ENCODE measurements at regions not wholly inside any gene's neighbourhood (a gene's known extent, or its start where the extent isn't known, plus 50 kb on each side); places are given as distances from the start of the nearest gene placed in this dataset.

GRCh38 chr10:47233631-47234030, 66.4 kb upstream of the GDF10 start:
- H4K20me1 ChIP-seq (ENCODE audit: insufficient read depth) = no peaks in the 10 kb centered on the region
- H2AFZ ChIP-seq (ENCODE audit: low read depth, low read length) = no peak overlapping the region
- H3K36me3 ChIP-seq (ENCODE audit: insufficient read depth, low read length) = no peaks in the 10 kb centered on the region
- no peaks in the 10 kb centered on the region for H3K9me3 ChIP-seq (ENCODE audit: low read length)
- no peaks in the 10 kb centered on the region for H3F3A ChIP-seq (ENCODE audit: insufficient read depth, low read length, poor library complexity, severe bottlenecking)
- TF ChIP-seq POLR2AphosphoS5 (IDR thresholded peaks at IDR 0.05) (no peak), TAF1 (IDR thresholded peaks at IDR 0.05; ENCODE audit: low read depth) (no peak), EZH2 (IDR thresholded peaks at IDR 0.05; ENCODE audit: borderline replicate concordance, insufficient read depth, low read length, poor library complexity, severe bottlenecking) (no peak), EP300 (conservative IDR thresholded peaks at IDR 0.05; ENCODE audit: poor library complexity, severe bottlenecking) (no peak), RAD21 (conservative IDR thresholded peaks at IDR 0.05) (no peak), CTCF (IDR thresholded peaks at IDR 0.05; ENCODE audit: poor library complexity, severe bottlenecking) (no peak)
- TF ChIP-seq, protein P1, sequence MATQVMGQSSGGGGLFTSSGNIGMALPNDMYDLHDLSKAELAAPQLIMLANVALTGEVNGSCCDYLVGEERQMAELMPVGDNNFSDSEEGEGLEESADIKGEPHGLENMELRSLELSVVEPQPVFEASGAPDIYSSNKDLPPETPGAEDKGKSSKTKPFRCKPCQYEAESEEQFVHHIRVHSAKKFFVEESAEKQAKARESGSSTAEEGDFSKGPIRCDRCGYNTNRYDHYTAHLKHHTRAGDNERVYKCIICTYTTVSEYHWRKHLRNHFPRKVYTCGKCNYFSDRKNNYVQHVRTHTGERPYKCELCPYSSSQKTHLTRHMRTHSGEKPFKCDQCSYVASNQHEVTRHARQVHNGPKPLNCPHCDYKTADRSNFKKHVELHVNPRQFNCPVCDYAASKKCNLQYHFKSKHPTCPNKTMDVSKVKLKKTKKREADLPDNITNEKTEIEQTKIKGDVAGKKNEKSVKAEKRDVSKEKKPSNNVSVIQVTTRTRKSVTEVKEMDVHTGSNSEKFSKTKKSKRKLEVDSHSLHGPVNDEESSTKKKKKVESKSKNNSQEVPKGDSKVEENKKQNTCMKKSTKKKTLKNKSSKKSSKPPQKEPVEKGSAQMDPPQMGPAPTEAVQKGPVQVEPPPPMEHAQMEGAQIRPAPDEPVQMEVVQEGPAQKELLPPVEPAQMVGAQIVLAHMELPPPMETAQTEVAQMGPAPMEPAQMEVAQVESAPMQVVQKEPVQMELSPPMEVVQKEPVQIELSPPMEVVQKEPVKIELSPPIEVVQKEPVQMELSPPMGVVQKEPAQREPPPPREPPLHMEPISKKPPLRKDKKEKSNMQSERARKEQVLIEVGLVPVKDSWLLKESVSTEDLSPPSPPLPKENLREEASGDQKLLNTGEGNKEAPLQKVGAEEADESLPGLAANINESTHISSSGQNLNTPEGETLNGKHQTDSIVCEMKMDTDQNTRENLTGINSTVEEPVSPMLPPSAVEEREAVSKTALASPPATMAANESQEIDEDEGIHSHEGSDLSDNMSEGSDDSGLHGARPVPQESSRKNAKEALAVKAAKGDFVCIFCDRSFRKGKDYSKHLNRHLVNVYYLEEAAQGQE (IDR thresholded peaks at IDR 0.05; ENCODE audit: borderline replicate concordance) = no peak
- H3K9me2 ChIP-seq (ENCODE audit: insufficient read depth, low read length) = no peaks in the 10 kb centered on the region
- no peaks in the 10 kb centered on the region for H3K27me3 ChIP-seq (ENCODE audit: insufficient read depth, low read depth, low read length)
- H3K79me2 ChIP-seq (replicated peaks; ENCODE audit: insufficient read depth, low read length) = no peaks in the 10 kb centered on the region
- H3K4me2 ChIP-seq (ENCODE audit: low read length) = no peak overlapping the region
- H3K27ac ChIP-seq (ENCODE audit: low read length) = no peak overlapping the region
- H3K9ac ChIP-seq (ENCODE audit: low read length) = no peak overlapping the region
- no peak overlapping the region for H3K4me3 ChIP-seq (ENCODE audit: low read length)

DNA sequence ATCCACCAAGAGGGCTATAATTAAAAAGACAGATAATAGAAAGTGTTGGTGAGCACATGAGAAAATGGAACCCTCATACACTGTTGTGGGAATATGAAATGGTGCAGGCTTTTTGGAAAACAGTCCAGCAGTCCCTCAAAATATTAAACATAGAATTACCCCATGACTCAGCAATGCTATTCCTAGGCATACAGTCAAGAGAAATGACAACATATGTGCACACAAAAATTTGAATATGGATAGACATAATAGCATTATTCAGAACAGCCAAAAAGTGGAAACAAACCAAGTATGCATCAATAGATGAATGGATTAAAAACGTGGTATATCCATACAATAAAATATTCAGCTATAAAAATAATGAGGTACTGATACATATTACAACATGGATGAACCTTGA, 64.5 kb upstream of the GDF10 start:
- no peaks in the 10 kb centered on the region for H3F3A ChIP-seq (ENCODE audit: insufficient read depth, low read length, poor library complexity, severe bottlenecking)
- no peak overlapping the region for H3K4me2 ChIP-seq (ENCODE audit: low read length)
- H3K27ac ChIP-seq (ENCODE audit: low read length) = no peak overlapping the region
- H3K36me3 ChIP-seq (ENCODE audit: insufficient read depth, low read length) = no peaks in the 10 kb centered on the region
- no peaks in the 10 kb centered on the region for H3K9me2 ChIP-seq (ENCODE audit: insufficient read depth, low read length)
- TF ChIP-seq RAD21 (conservative IDR thresholded peaks at IDR 0.05) (no peak), EZH2 (IDR thresholded peaks at IDR 0.05; ENCODE audit: borderline replicate concordance, insufficient read depth, low read length, poor library complexity, severe bottlenecking) (no peak), SMC3 (conservative IDR thresholded peaks at IDR 0.05; ENCODE audit: poor library complexity) (no peak), TAF1 (IDR thresholded peaks at IDR 0.05; ENCODE audit: low read depth) (no peak), EP300 (conservative IDR thresholded peaks at IDR 0.05; ENCODE audit: poor library complexity, severe bottlenecking) (no peak), CTCF (IDR thresholded peaks at IDR 0.05; ENCODE audit: poor library complexity, severe bottlenecking) (no peak), POLR2AphosphoS5 (IDR thresholded peaks at IDR 0.05) (no peak), MXI1 (conservative IDR thresholded peaks at IDR 0.05; ENCODE audit: poor library complexity, severe bottlenecking) (no peak)
- TF ChIP-seq, protein P1 (IDR thresholded peaks at IDR 0.05; ENCODE audit: borderline replicate concordance) = no peak
- H3K9me3 ChIP-seq (ENCODE audit: low read length) = no peaks in the 10 kb centered on the region
- no peaks in the 10 kb centered on the region for H3K79me2 ChIP-seq (replicated peaks; ENCODE audit: insufficient read depth, low read length)
- no peaks in the 10 kb centered on the region for H4K20me1 ChIP-seq (ENCODE audit: insufficient read depth)
- no peaks in the 10 kb centered on the region for H3K27me3 ChIP-seq (ENCODE audit: insufficient read depth, low read depth, low read length)
- H2AFZ ChIP-seq (ENCODE audit: low read depth, low read length) = no peak overlapping the region
- no peak overlapping the region for H3K9ac ChIP-seq (ENCODE audit: low read length)
- H3K4me3 ChIP-seq (ENCODE audit: low read length) = no peak overlapping the region

All from neural cell (in vitro differentiated cells).